ENCODE measurements at regions not wholly inside any gene's neighbourhood (a gene's known extent, or its start where the extent isn't known, plus 50 kb on each side); places are given as distances from the start of the nearest gene placed in this dataset.

DNA sequence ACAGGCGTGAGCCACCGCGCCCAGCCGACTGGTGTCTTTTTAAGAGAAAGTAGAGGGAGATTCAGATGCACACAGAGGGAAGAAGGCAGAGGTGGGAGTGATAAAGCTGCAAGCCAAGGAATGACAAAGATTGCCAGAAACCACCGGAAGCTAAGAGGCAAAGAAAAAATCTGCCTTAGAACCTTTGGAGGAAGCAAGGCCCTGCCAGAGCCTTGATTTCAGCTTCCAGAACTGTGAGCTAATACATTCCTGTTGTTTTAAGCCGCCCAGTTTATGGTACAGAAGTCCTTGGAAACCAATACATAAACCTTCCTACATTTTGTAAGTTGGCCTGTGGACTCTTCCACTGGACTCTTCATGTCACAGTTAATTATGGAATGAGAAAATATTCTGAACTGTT lies 71.7 kb upstream of the SOX21 start:
- no peak overlapping the region for H3K9ac ChIP-seq (ENCODE audit: insufficient read depth in 1 of 2, low read depth in 2 of 2, low read length in 2 of 2)
- BruUV-seq (replicated peaks): no TSS peak

More for the DNA sequence above, 71.7 kb upstream of the SOX21 start:
- intact Hi-C loops (cut with micrococcal nuclease) (no loop called here), in situ Hi-C loops (cut with MboI) (no loop called here)
- no peaks in the 10 kb centered on the region for H3K79me2 ChIP-seq (ENCODE audit: control insufficient read depth, insufficient read depth, low read length)
- no peaks in the 10 kb centered on the region for H3K9me1 ChIP-seq (ENCODE audit: control insufficient read depth, insufficient read depth, low read length)
- H3K27ac ChIP-seq (ENCODE audit: extremely low read depth, low read depth, low read length): no peak overlapping the region
- ChIA-PET POLR2A (no interaction called here), CTCF (ENCODE audit: low intra/inter-chr PET ratio) (no interaction called here)
- H3K4me2 ChIP-seq (ENCODE audit: insufficient read depth, low read length): no peak overlapping the region
- H3K36me3 ChIP-seq (ENCODE audit: control insufficient read depth, insufficient read depth, low read length): no peaks in the 10 kb centered on the region
- no peak for TF ChIP-seq CREB3 (tag; conservative IDR thresholded peaks at IDR 0.05; ENCODE audit: low read depth)
- TF ChIP-seq TEAD4 (IDR thresholded peaks at IDR 0.05; ENCODE audit: low read length): no peak
- TF ChIP-seq TEAD4 (CRISPR knock-in tag; IDR thresholded peaks at IDR 0.05; ENCODE audit: borderline replicate concordance): no peak
- TF ChIP-seq SUPT5H (IDR thresholded peaks at IDR 0.05): no peak
- TF ChIP-seq, protein P1, sequence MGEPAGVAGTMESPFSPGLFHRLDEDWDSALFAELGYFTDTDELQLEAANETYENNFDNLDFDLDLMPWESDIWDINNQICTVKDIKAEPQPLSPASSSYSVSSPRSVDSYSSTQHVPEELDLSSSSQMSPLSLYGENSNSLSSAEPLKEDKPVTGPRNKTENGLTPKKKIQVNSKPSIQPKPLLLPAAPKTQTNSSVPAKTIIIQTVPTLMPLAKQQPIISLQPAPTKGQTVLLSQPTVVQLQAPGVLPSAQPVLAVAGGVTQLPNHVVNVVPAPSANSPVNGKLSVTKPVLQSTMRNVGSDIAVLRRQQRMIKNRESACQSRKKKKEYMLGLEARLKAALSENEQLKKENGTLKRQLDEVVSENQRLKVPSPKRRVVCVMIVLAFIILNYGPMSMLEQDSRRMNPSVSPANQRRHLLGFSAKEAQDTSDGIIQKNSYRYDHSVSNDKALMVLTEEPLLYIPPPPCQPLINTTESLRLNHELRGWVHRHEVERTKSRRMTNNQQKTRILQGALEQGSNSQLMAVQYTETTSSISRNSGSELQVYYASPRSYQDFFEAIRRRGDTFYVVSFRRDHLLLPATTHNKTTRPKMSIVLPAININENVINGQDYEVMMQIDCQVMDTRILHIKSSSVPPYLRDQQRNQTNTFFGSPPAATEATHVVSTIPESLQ (CRISPR knock-in tag; IDR thresholded peaks at IDR 0.05): no peak
- no peak for TF ChIP-seq XRCC3 (IDR thresholded peaks at IDR 0.05)
- TF ChIP-seq RBM34 (IDR thresholded peaks at IDR 0.05; ENCODE audit: borderline replicate concordance, insufficient read depth, low read length): no peak
- no peak for TF ChIP-seq NBN (IDR thresholded peaks at IDR 0.05; ENCODE audit: low read depth)
- TF ChIP-seq ZBTB1 (CRISPR knock-in tag; IDR thresholded peaks at IDR 0.05; ENCODE audit: borderline replicate concordance, low read depth): no peak
- no peak for TF ChIP-seq LARP7 (IDR thresholded peaks at IDR 0.05)
- H4K20me1 ChIP-seq (replicated peaks; ENCODE audit: control insufficient read depth, insufficient read depth, low read length): no peaks in the 10 kb centered on the region
- DNase-seq (ENCODE audit: extremely low read depth in 1 of 4, low spot score in 3 of 4) (no peak), ATAC-seq (no peak), FAIRE-seq (no peak)
- H3K27me3 ChIP-seq (ENCODE audit: control insufficient read depth in 2 of 2, insufficient read depth in 2 of 2, low read length in 2 of 2): no peaks in the 10 kb centered on the region
- H3K4me3 ChIP-seq: no peak overlapping the region
- no peaks in the 10 kb centered on the region for H3K4me1 ChIP-seq (replicated peaks in 1 of 2; ENCODE audit: control insufficient read depth in 2 of 2, insufficient read depth in 2 of 2, low read length in 2 of 2)
- no peak overlapping the region for H2AFZ ChIP-seq (ENCODE audit: low read depth, low read length)
- 0% methylated on average over 2 of the region's 6 CpGs for WGBS (ENCODE audit: insufficient coverage, low coverage, missing lambda C conversion rate)
- no peaks in the 10 kb centered on the region for H3K9me3 ChIP-seq (replicated peaks; ENCODE audit: control insufficient read depth, insufficient read depth, low read depth, low read length)

Data from K562 (cell line).